Activated effector memory CD4-positive, alpha-beta T cell treated with Interleukin-2 at 50 U/mL for 16 hours (primary cell): ENCODE measurements at regions not wholly inside any gene's neighbourhood (a gene's known extent, or its start where the extent isn't known, plus 50 kb on each side); places are given as distances from the start of the nearest gene placed in this dataset.

Experiments used
- DNase-seq: peaks from one replicate; pipeline ENCODE4 v3.0.0-alpha.2; 2020

GRCh38 chr5:52690236-52690768 lies 97.4 kb upstream of the ITGA1 start:
- no peak for DNase-seq

- no peak for DNase-seq
These were observed 95.7 kb upstream of the ITGA1 start for GRCh38 chr5:52692039-52692438.

GRCh38 chr5:52692606-52693005 lies 95.1 kb upstream of the ITGA1 start:
- no peak for DNase-seq

- no peak for DNase-seq
These were observed 94.4 kb upstream of the ITGA1 start for GRCh38 chr5:52693280-52693679.

- DNase-seq, result no peak
These were observed 93.9 kb upstream of the ITGA1 start for GRCh38 chr5:52693836-52694235.

GRCh38 chr5:52694648-52695047 lies 93.1 kb upstream of the ITGA1 start:
- DNase-seq, result no peak

- DNase-seq, result no peak
These were observed 84.8 kb upstream of the ITGA1 start for GRCh38 chr5:52702877-52703276.

- no peak for DNase-seq
These were observed 84.4 kb upstream of the ITGA1 start for GRCh38 chr5:52703321-52703720.

- no peak for DNase-seq
These were observed 82.0 kb upstream of the ITGA1 start for GRCh38 chr5:52705720-52706119.

- no peak for DNase-seq
These were observed 80.9 kb upstream of the ITGA1 start for GRCh38 chr5:52706775-52707174.

- DNase-seq, result no peak
These were observed 80.1 kb upstream of the ITGA1 start for GRCh38 chr5:52707616-52708015.

GRCh38 chr5:52708463-52708862 lies 79.3 kb upstream of the ITGA1 start:
- DNase-seq, result no peak

- no peak for DNase-seq
These were observed 78.4 kb upstream of the ITGA1 start for GRCh38 chr5:52709167-52709925.

- no peak for DNase-seq
These were observed 77.3 kb upstream of the ITGA1 start for GRCh38 chr5:52710310-52710971.

- DNase-seq, result no peak
These were observed 76.6 kb upstream of the ITGA1 start for GRCh38 chr5:52710972-52711596.

- DNase-seq, result no peak
These were observed 75.4 kb upstream of the ITGA1 start for GRCh38 chr5:52712354-52712753.

- peak; percentile 49 for DNase-seq
These were observed 62.5 kb upstream of the ITGA1 start for GRCh38 chr5:52725065-52725746.

GRCh38 chr5:52725808-52726207 lies 61.9 kb upstream of the ITGA1 start:
- DNase-seq, result no peak

GRCh38 chr5:52727020-52727419 lies 60.7 kb upstream of the ITGA1 start:
- no peak for DNase-seq

GRCh38 chr5:52727576-52727975 lies 60.1 kb upstream of the ITGA1 start:
- no peak for DNase-seq

GRCh38 chr5:52728224-52728623 lies 59.5 kb upstream of the ITGA1 start:
- no peak for DNase-seq

- DNase-seq, result no peak
These were observed 59.0 kb upstream of the ITGA1 start for GRCh38 chr5:52728686-52729085.

GRCh38 chr5:52731274-52732027 lies 56.3 kb upstream of the ITGA1 start:
- DNase-seq, result no peak
